Liver (tissue), 7 donors: ENCODE measurements at regions not wholly inside any gene's neighbourhood (a gene's known extent, or its start where the extent isn't known, plus 50 kb on each side); places are given as distances from the start of the nearest gene placed in this dataset.
A peak's percentile ranks its signal among the peaks of the same experiment; 100 is the strongest.
"Not testable (repeated sequence)": the region's sequence is repeated elsewhere in the genome, so short reads cannot be mapped to it uniquely, and the experiment has no call there.

ENCODE experiments used
- DNase-seq: peaks from one replicate; pipeline ENCODE4 v3.0.0-alpha.2; 2017; ENCODE audit warnings: low spot score
- H3K27ac ChIP-seq, 2 donors: one replicate each; pipeline ENCODE4 v1.7.0; 2013; ENCODE audit warnings: inconsistent platforms in 2 of 2, low read length in 2 of 2, control low read depth in 1 of 2, low read depth in 1 of 2, mild to moderate bottlenecking in 1 of 2
- H3K27me3 ChIP-seq, 4 donors: one replicate each; pipeline versions ENCODE4 v1.6.1 to v1.7.0; 2013; ENCODE audit warnings: low read length in 3 of 4, inconsistent platforms in 1 of 4, mild to moderate bottlenecking in 1 of 4, moderate library complexity in 1 of 4; ENCODE audit not compliant: control insufficient read depth in 4 of 4, insufficient read depth in 4 of 4
- H3K36me3 ChIP-seq, 4 donors: one replicate each; pipeline versions ENCODE4 v1.6.1 to v1.7.0; 2013; ENCODE audit warnings: low read length in 3 of 4, mild to moderate bottlenecking in 3 of 4, low read depth in 1 of 4, moderate library complexity in 1 of 4; ENCODE audit not compliant: control insufficient read depth in 4 of 4, insufficient read depth in 3 of 4
- H3K4me1 ChIP-seq, 4 donors: one replicate each; pipeline versions ENCODE4 v1.6.1 to v1.7.0; 2013; ENCODE audit warnings: low read length in 3 of 4, mild to moderate bottlenecking in 3 of 4, moderate library complexity in 1 of 4; ENCODE audit not compliant: control insufficient read depth in 4 of 4, insufficient read depth in 4 of 4
- H3K4me3 ChIP-seq, 3 donors: one replicate each; pipeline versions ENCODE4 v1.6.1 to v1.7.0; 2013; ENCODE audit warnings: low read length in 3 of 3, control low read depth in 1 of 3, low read depth in 1 of 3, mild to moderate bottlenecking in 1 of 3
- H3K9ac ChIP-seq, 2 donors: one replicate each; pipeline ENCODE4 v1.7.0; 2013; ENCODE audit warnings: low read length in 2 of 2, mild to moderate bottlenecking in 2 of 2, moderate library complexity in 2 of 2, control low read depth in 1 of 2, low read depth in 1 of 2
- H3K9me3 ChIP-seq, 4 donors: one replicate each; pipeline versions ENCODE4 v1.6.1 to v1.7.0; 2013; ENCODE audit warnings: low read length in 3 of 4; ENCODE audit not compliant: control insufficient read depth in 4 of 4
- EGR1 ChIP-seq, 2 donors: IDR thresholded peaks; 2 replicates each; pipeline ENCODE4 v1.6.1; 2016 to 2018; ENCODE audit warnings: antibody characterized with exemption in 2 of 2, low read depth in 2 of 2
- FOXA1 ChIP-seq: IDR thresholded peaks from 2 replicates; pipeline ENCODE4 v1.6.1; 2016; ENCODE audit warnings: antibody characterized with exemption
- FOXA2 ChIP-seq: IDR thresholded peaks from 2 replicates; pipeline ENCODE4 v1.6.1; 2016; ENCODE audit warnings: antibody characterized with exemption
- GABPA ChIP-seq, 2 donors: IDR thresholded peaks in 1 of 2; conservative IDR thresholded peaks in 1 of 2; 2 replicates each; pipeline ENCODE4 v1.6.1; 2016; ENCODE audit warnings: antibody characterized with exemption in 2 of 2, mild to moderate bottlenecking in 1 of 2, moderate library complexity in 1 of 2
- HNF4A ChIP-seq, 2 donors: conservative IDR thresholded peaks; 2 replicates each; pipeline ENCODE4 v1.6.1; 2016; ENCODE audit warnings: antibody characterized with exemption in 2 of 2, mild to moderate bottlenecking in 2 of 2
- HNF4G ChIP-seq: IDR thresholded peaks from 2 replicates; pipeline ENCODE4 v1.6.1; 2016; ENCODE audit warnings: antibody characterized with exemption
- JUND ChIP-seq, 2 donors: IDR thresholded peaks; 2 replicates each; pipeline ENCODE4 v1.6.1; 2016; ENCODE audit warnings: antibody characterized with exemption in 2 of 2
- NR2F2 ChIP-seq: IDR thresholded peaks from 2 replicates; pipeline ENCODE4 v1.6.1; 2016; ENCODE audit warnings: antibody characterized with exemption
- RAD21 ChIP-seq, 2 donors: IDR thresholded peaks; 2 replicates each; pipeline ENCODE4 v1.6.1; 2016; ENCODE audit warnings: antibody characterized with exemption in 2 of 2, mild to moderate bottlenecking in 2 of 2
- RXRA ChIP-seq, 2 donors: IDR thresholded peaks; 2 replicates each; pipeline ENCODE4 v1.6.1; 2017 to 2018; ENCODE audit warnings: antibody characterized with exemption in 2 of 2, mild to moderate bottlenecking in 1 of 2
- SP1 ChIP-seq: IDR thresholded peaks from 2 replicates; pipeline ENCODE4 v1.6.1; 2018; ENCODE audit warnings: antibody characterized with exemption, mild to moderate bottlenecking
- TAF1 ChIP-seq: conservative IDR thresholded peaks from 2 replicates; pipeline ENCODE4 v1.6.1; 2016; ENCODE audit warnings: antibody characterized with exemption, mild to moderate bottlenecking
- YY1 ChIP-seq: IDR thresholded peaks from 2 replicates; pipeline ENCODE4 v1.6.1; 2016; ENCODE audit warnings: antibody characterized with exemption, mild to moderate bottlenecking
- WGBS: extraction: QIAGEN DNeasy Blood & Tissue Kit; methylation state at CpG from one replicate; pipeline ENCODE4 v1.1.7; 2013; 5-methylcytosine and 5-hydroxymethylcytosine counted together
- TF ChIP-seq, protein P1 (sequence below): IDR thresholded peaks from 2 replicates; pipeline ENCODE4 v1.6.1; 2016; ENCODE audit warnings: antibody characterized with exemption
- TF ChIP-seq, protein P2 (sequence below): IDR thresholded peaks from 2 replicates; pipeline ENCODE4 v1.6.1; 2016; ENCODE audit warnings: antibody characterized with exemption
- TF ChIP-seq, protein P3 (sequence below): IDR thresholded peaks from 2 replicates; pipeline ENCODE4 v1.6.1; 2016; ENCODE audit warnings: antibody characterized with exemption, mild to moderate bottlenecking
- donor health status: healthy.
- donor health status: healthy.
- donor health status: healthy.
- donor health status: healthy.

DNA sequence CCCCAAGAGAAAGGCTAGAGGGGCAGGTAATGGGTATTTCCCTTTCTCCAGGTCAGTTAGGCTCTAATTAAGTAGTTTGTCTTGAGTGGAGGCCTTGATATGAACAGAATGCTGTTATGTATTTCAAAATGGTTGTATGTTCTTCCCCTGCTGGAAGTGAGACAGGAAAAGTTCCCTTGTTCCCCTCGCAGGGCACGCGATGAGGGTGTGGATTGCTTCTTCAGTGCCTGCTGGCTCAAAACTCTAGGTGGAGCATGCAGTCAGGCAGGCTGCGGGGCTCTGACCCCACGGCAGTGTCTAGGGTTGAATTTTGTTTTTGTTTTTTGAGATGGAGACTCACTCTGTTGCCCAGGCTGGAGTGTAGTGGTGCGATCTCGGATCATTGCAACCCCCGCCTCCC lies 110.4 kb upstream of the XIST start:
- H3K4me1 ChIP-seq: peaks cover 6 to 14% (median 11%) of the 10 kb centered on the region in 4 donors
- WGBS: 96% methylated on average over 8 of the region's 8 CpGs
- H3K9ac ChIP-seq: no peak overlapping the region
- H3K27ac ChIP-seq: no peak overlapping the region
- H3K27me3 ChIP-seq: no peaks in the 10 kb centered on the region
- DNase-seq: no peak
- no peaks in the 10 kb centered on the region for H3K36me3 ChIP-seq
- no peaks in the 10 kb centered on the region for H3K9me3 ChIP-seq
- no peak for TF ChIP-seq RXRA (IDR thresholded peaks at IDR 0.05)
- no peak for TF ChIP-seq NR2F2
- TF ChIP-seq SP1: no peak
- TF ChIP-seq TAF1: no peak
- H3K4me3 ChIP-seq: no peak overlapping the region

DNA sequence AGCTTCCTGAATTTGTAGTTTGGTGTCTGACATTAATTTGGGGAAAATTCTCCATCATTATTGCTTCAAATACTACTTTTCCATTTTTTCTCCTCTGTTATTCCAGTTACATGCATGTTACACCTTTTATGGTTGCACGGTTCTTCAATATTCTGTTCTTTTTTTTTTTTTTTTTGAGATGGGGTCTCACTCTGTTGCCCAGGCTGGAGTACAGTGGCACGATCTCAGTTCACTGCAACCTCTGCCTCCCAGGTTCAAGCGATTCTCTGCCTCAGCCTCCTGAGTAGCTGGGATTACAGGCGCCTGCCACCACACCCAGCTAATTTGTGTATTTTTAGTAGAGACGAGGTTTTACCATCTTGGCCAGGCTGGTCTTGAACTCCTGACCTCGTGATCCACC lies 109.4 kb upstream of the XIST start:
- not testable (repeated sequence) for H3K27me3 ChIP-seq, H3K9me3 ChIP-seq, DNase-seq, H3K36me3 ChIP-seq, H3K9ac ChIP-seq, H3K27ac ChIP-seq, H3K4me3 ChIP-seq
- WGBS: 90% methylated on average over 6 of the region's 6 CpGs
- H3K4me1 ChIP-seq: peaks cover 6 to 14% (median 11%) of the 10 kb centered on the region in 4 donors

DNA sequence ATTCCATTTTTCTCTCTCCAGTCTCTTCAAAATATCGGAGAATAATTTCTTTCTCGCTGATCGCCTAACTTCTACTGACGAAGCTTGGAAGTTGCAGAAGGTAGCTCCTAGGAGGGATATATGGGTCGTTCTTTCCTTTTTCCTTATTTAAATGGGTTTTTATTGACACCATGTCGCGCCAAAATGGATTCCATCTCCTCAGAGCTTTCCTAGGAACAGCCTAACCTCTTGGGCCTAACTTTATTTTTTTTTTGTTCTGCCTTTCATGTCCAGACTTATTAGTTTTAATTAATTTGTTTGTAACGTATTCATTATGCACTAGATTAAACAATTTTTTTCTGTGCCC lies 92.0 kb upstream of the XIST start:
- peak overlapping the region; percentile 78 to 97 for H3K27ac ChIP-seq
- TF ChIP-seq SP1: no peak
- no peak for TF ChIP-seq TAF1
- no peak for TF ChIP-seq RAD21 (IDR thresholded peaks at IDR 0.05)
- TF ChIP-seq RXRA (IDR thresholded peaks at IDR 0.05): no peak
- TF ChIP-seq NR2F2: no peak
- under 1% methylated on average over 8 of the region's 8 CpGs for WGBS

DNA sequence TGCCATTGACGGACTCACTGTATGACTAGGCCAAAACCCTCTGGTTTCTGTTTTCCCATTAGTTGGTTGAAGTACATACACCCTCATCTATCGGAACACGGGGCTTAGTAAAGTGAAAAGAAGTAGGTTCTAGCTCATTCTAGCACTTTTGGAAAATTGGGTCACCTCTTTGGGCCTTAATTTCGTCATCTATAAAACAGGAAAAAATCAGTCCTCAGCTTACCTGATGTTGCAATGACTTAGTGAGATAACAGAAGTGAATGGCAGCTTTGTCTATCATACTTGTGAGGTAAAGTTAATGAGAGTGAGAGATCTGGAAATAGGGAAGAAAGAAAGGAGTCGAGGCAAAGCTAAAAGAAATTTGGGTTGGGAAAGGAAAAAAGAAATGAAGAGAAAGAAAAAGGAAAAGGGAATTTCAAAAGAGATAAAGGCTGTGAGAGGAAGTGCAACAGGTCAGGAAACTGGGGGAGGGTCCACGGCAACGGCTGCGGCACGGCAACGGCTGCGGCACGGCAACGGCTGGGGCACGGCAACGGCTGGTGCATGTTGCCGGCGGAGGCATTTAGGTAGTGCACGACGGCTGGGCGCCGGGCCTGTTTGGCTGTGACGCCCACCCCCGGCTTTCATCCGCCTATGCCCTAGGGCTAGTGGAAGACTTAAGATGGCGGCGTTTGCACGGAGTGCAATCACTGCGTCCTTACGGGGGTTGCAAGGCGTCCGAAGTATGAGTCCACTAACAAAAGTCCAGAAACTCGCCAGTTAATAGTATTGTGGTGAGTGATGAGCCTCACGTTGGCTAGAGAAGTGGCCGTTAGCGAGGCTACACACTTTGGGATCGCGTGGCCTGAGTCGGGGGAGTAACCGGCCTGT lies 91.4 kb upstream of the XIST start:
- peak overlapping the region; percentile 78 to 97 for H3K27ac ChIP-seq
- TF ChIP-seq HNF4A (conservative IDR thresholded peaks at IDR 0.05) (peak; percentile 5 to 49), SP1 (peak; percentile 73), RAD21 (IDR thresholded peaks at IDR 0.05) (peak in 1 of 2 donors; percentile 43), TAF1 (peak; percentile 87), FOXA1 (no peak), GABPA (IDR thresholded peaks at IDR 0.05 in 1 of 2, conservative IDR thresholded peaks at IDR 0.05 in 1 of 2) (peak; percentile 86 to 87), YY1 (peak; percentile 98), EGR1 (IDR thresholded peaks at IDR 0.05; ENCODE audit: low read depth in 2 of 2) (peak; percentile 33 to 81), HNF4G (peak; percentile 36), RXRA (IDR thresholded peaks at IDR 0.05) (peak; percentile 40 to 81), JUND (IDR thresholded peaks at IDR 0.05) (no peak), FOXA2 (no peak)
- TF ChIP-seq, protein P1, sequence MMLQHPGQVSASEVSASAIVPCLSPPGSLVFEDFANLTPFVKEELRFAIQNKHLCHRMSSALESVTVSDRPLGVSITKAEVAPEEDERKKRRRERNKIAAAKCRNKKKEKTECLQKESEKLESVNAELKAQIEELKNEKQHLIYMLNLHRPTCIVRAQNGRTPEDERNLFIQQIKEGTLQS: peak; percentile 67
- TF ChIP-seq, protein P2, sequence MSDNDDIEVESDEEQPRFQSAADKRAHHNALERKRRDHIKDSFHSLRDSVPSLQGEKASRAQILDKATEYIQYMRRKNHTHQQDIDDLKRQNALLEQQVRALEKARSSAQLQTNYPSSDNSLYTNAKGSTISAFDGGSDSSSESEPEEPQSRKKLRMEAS: no peak
- TF ChIP-seq, protein P3, sequence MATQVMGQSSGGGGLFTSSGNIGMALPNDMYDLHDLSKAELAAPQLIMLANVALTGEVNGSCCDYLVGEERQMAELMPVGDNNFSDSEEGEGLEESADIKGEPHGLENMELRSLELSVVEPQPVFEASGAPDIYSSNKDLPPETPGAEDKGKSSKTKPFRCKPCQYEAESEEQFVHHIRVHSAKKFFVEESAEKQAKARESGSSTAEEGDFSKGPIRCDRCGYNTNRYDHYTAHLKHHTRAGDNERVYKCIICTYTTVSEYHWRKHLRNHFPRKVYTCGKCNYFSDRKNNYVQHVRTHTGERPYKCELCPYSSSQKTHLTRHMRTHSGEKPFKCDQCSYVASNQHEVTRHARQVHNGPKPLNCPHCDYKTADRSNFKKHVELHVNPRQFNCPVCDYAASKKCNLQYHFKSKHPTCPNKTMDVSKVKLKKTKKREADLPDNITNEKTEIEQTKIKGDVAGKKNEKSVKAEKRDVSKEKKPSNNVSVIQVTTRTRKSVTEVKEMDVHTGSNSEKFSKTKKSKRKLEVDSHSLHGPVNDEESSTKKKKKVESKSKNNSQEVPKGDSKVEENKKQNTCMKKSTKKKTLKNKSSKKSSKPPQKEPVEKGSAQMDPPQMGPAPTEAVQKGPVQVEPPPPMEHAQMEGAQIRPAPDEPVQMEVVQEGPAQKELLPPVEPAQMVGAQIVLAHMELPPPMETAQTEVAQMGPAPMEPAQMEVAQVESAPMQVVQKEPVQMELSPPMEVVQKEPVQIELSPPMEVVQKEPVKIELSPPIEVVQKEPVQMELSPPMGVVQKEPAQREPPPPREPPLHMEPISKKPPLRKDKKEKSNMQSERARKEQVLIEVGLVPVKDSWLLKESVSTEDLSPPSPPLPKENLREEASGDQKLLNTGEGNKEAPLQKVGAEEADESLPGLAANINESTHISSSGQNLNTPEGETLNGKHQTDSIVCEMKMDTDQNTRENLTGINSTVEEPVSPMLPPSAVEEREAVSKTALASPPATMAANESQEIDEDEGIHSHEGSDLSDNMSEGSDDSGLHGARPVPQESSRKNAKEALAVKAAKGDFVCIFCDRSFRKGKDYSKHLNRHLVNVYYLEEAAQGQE: peak; percentile 68

More for the DNA sequence above, 92.0 kb upstream of the XIST start:
- Histone ChIP-seq H3K27me3 (no peaks in the 10 kb centered on the region), H3K36me3 (peaks cover 0 to 12% (median 2%) of the 10 kb centered on the region in 4 donors), H3K4me3 (peak overlapping the region; percentile 46 to 100 (median 100)), H3K9me3 (no peaks in the 10 kb centered on the region), H3K4me1 (peaks cover 2 to 23% (median 19%) of the 10 kb centered on the region in 4 donors), H3K9ac (peak overlapping the region; percentile 95 to 96)
- no peak for DNase-seq

More for the DNA sequence above, 91.4 kb upstream of the XIST start:
- peak overlapping the region; percentile 95 to 96 for H3K9ac ChIP-seq
- WGBS: 2% methylated on average over 39 of the region's 39 CpGs
- peak overlapping the region; percentile 46 to 100 (median 100) for H3K4me3 ChIP-seq
- H3K27me3 ChIP-seq: no peaks in the 10 kb centered on the region
- H3K9me3 ChIP-seq: no peaks in the 10 kb centered on the region
- peaks cover 0 to 7% (median under 1%) of the 10 kb centered on the region in 4 donors for H3K36me3 ChIP-seq
- DNase-seq: peak; percentile 80
- H3K4me1 ChIP-seq: peaks cover 2 to 23% (median 19%) of the 10 kb centered on the region in 4 donors
